ENCODE measurements at regions not wholly inside any gene's neighbourhood (a gene's known extent, or its start where the extent isn't known, plus 50 kb on each side); places are given as distances from the start of the nearest gene placed in this dataset.

GRCh38 chr12:94026596-94026995 is 121.8 kb upstream of the PLXNC1 start:
- TF ChIP-seq E2F6 (IDR thresholded peaks at IDR 0.05; ENCODE audit: borderline replicate concordance in 1 of 2, extremely low read depth in 1 of 2, insufficient read depth in 1 of 2, insufficient read length in 1 of 2, low read depth in 1 of 2, low read length in 1 of 2, poor library complexity in 1 of 2, severe bottlenecking in 1 of 2) (no peak), EP300 (IDR thresholded peaks at IDR 0.05; ENCODE audit: low read length) (no peak), TFAM (CRISPR knock-in tag; conservative IDR thresholded peaks at IDR 0.05) (no peak), DIDO1 (tag; IDR thresholded peaks at IDR 0.05; ENCODE audit: low read depth) (no peak), ZNF197 (CRISPR knock-in tag; IDR thresholded peaks at IDR 0.05; ENCODE audit: low read depth) (no peak), SPI1 (IDR thresholded peaks at IDR 0.05; ENCODE audit: borderline replicate concordance, low read depth, low read length) (no peak), BRCA1 (IDR thresholded peaks at IDR 0.05) (no peak), BRCA1 (CRISPR knock-in tag; IDR thresholded peaks at IDR 0.05) (no peak), ZHX1 (conservative IDR thresholded peaks at IDR 0.05; ENCODE audit: low read length) (no peak), POLR2A (conservative IDR thresholded peaks at IDR 0.05) (no peak), CTCF (IDR thresholded peaks at IDR 0.05 in 2 of 3, conservative IDR thresholded peaks at IDR 0.05 in 1 of 3; ENCODE audit: insufficient read depth in 2 of 3, low read depth in 1 of 3, low read length in 3 of 3) (no peak), CHD7 (IDR thresholded peaks at IDR 0.05; ENCODE audit: low read depth, low read length) (no peak), NFYB (IDR thresholded peaks at IDR 0.05; ENCODE audit: extremely low read depth, insufficient read length) (no peak), ZNF239 (CRISPR knock-in tag; IDR thresholded peaks at IDR 0.05) (no peak), HOMEZ (CRISPR knock-in tag; IDR thresholded peaks at IDR 0.05) (no peak)

Measured in K562 (cell line).